Osteocyte (in vitro differentiated cells): ENCODE measurements at regions not wholly inside any gene's neighbourhood (a gene's known extent, or its start where the extent isn't known, plus 50 kb on each side); places are given as distances from the start of the nearest gene placed in this dataset.
A peak's percentile ranks its signal among the peaks of the same experiment; 100 is the strongest.

ENCODE experiments used
- DNase-seq: peaks from one replicate; pipeline ENCODE4 v3.0.0; 2021; ENCODE audit warnings: mixed read lengths; ENCODE audit not compliant: unreplicated experiment; ENCODE audit errors: extremely low spot score
- H3K27ac Mint-ChIP-seq: one replicate; pipeline ENCODE4 v1.8.0; 2021; ENCODE audit warnings: mild to moderate bottlenecking, mixed read lengths; ENCODE audit not compliant: unreplicated experiment
- H3K27me3 Mint-ChIP-seq: one replicate; pipeline ENCODE4 v1.8.0; 2021; ENCODE audit warnings: mixed read lengths; ENCODE audit not compliant: unreplicated experiment
- H3K36me3 Mint-ChIP-seq: one replicate; pipeline ENCODE4 v1.8.0; 2021; ENCODE audit warnings: mixed read lengths; ENCODE audit not compliant: unreplicated experiment
- H3K4me1 Mint-ChIP-seq: one replicate; pipeline ENCODE4 v1.8.0; 2021; ENCODE audit warnings: mixed read lengths; ENCODE audit not compliant: unreplicated experiment
- H3K4me3 Mint-ChIP-seq: one replicate; pipeline ENCODE4 v1.8.0; 2021; ENCODE audit warnings: mild to moderate bottlenecking, moderate library complexity, mixed read lengths; ENCODE audit not compliant: unreplicated experiment
- H3K9me3 Mint-ChIP-seq: one replicate; pipeline ENCODE4 v1.8.0; 2021; ENCODE audit warnings: mixed read lengths; ENCODE audit not compliant: unreplicated experiment
- TF ChIP-seq, protein P1 (sequence below): fragments of 200-600 bp; sonication (generic); IDR thresholded peaks from 2 replicates; pipeline ENCODE4 v1.5.0; 2021; ENCODE audit warnings: antibody characterized with exemption, mild to moderate bottlenecking, moderate library complexity

- peaks cover 20% of the 10 kb centered on the region for H3K4me1 Mint-ChIP-seq
- H3K27ac Mint-ChIP-seq, result no peak overlapping the region
- no peaks in the 10 kb centered on the region for H3K9me3 Mint-ChIP-seq
- no peaks in the 10 kb centered on the region for H3K27me3 Mint-ChIP-seq
- no peaks in the 10 kb centered on the region for H3K36me3 Mint-ChIP-seq
- H3K4me3 Mint-ChIP-seq, result no peak overlapping the region
- DNase-seq, result no peak
- TF ChIP-seq, protein P1, sequence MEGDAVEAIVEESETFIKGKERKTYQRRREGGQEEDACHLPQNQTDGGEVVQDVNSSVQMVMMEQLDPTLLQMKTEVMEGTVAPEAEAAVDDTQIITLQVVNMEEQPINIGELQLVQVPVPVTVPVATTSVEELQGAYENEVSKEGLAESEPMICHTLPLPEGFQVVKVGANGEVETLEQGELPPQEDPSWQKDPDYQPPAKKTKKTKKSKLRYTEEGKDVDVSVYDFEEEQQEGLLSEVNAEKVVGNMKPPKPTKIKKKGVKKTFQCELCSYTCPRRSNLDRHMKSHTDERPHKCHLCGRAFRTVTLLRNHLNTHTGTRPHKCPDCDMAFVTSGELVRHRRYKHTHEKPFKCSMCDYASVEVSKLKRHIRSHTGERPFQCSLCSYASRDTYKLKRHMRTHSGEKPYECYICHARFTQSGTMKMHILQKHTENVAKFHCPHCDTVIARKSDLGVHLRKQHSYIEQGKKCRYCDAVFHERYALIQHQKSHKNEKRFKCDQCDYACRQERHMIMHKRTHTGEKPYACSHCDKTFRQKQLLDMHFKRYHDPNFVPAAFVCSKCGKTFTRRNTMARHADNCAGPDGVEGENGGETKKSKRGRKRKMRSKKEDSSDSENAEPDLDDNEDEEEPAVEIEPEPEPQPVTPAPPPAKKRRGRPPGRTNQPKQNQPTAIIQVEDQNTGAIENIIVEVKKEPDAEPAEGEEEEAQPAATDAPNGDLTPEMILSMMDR, result no peak
These were observed 269.0 kb downstream of the ZSWIM6 start for GRCh38 chr5:61600945-61601511.

DNA sequence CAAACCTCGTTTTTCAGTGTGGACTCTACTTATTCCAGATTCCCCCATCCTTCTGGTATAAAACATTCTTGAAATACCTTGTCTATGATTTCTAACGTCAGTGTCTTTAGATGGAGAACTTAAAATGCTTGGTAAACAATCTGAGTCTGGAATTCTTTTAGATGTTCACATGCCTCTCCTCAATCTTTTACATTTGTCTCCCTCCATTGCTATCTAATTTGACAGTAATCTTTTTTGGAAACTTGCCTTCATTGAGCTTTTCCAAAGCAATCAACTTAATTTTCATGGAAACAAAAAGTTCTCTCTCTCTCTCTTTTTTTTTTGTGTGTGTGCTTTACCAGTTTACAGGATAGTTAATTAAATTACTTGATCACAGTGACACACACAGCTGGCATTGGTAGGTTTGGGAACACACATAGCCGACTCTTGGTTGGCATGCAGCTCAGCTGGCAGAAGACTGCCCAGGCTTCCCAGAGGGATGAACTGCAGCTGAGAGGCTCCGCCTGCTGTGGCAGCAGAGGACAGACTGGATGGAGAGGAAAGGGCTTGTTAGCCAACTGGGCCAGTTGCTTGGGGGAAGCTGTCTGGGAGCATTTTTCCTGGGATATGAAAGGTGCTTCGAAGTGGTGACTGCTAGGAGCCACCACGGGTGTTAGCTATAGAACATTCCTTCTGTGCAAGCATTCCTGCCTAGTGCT, 271.3 kb downstream of the ZSWIM6 start:
- Mint-ChIP-seq H3K36me3 (no peaks in the 10 kb centered on the region), H3K4me3 (no peak overlapping the region), H3K9me3 (no peaks in the 10 kb centered on the region), H3K27ac (no peak overlapping the region), H3K27me3 (peaks cover 2% of the 10 kb centered on the region), H3K4me1 (peaks cover 20% of the 10 kb centered on the region)
- TF ChIP-seq, protein P1, result peak; percentile 31
- DNase-seq, result no peak

DNA sequence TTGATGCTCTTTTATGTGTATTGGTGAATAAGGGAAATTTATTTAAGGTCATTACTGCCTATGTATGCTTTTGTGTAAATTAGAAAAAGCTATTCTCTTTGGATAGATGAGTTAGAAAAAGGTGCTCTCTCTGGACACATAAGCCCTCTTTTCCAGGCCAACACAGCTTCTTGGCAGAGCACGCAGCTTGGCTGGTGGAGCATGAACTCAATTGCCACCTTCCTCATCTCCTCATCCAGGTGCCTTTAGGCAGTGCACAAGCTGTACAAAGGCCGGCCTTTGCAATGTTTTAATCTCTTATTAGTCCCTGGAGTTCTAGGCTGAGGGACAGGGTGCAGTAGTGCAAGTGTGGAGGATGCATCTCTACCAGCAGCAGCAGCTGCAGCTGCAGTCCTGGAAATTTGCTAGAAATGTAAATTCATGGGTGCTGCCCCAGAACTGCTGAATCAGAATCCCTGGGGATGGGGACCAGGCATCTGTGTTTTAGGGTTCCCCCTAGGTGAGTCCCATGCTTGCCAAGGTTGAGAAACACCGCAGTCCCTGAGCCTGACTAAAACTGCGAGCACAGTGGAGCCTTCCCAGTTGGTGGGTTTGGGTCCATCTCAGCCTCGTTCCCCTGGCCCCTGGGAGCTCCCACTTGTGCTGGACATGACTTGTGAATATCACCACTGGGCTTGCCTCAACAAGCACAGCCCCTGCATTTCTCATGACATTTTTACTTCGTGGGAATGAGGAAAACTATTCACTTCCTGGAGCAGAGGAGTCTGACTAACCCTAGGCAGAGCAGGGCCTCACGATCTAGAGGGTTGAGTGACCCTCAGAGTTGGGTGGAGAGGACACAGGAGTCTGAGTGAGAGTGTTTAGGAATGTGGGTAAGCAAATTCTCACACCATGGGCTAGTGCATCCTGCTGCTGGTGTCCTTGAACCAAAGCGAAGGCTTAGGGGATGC, 272.3 kb downstream of the ZSWIM6 start:
- no peak for DNase-seq
- peaks cover 7% of the 10 kb centered on the region for H3K27me3 Mint-ChIP-seq
- H3K4me1 Mint-ChIP-seq, result peaks cover 19% of the 10 kb centered on the region
- TF ChIP-seq, protein P1, result no peak
- no peak overlapping the region for H3K4me3 Mint-ChIP-seq
- no peak overlapping the region for H3K27ac Mint-ChIP-seq
- no peaks in the 10 kb centered on the region for H3K9me3 Mint-ChIP-seq
- H3K36me3 Mint-ChIP-seq, result no peaks in the 10 kb centered on the region

GRCh38 chr5:61609840-61610677, 278.0 kb downstream of the ZSWIM6 start:
- Mint-ChIP-seq H3K36me3 (no peaks in the 10 kb centered on the region), H3K4me1 (peaks cover 26% of the 10 kb centered on the region), H3K9me3 (no peaks in the 10 kb centered on the region), H3K27me3 (peaks cover 10% of the 10 kb centered on the region), H3K27ac (no peak overlapping the region), H3K4me3 (no peak overlapping the region)
- DNase-seq, result no peak
- TF ChIP-seq, protein P1, result no peak
